ENCODE measurements at regions not wholly inside any gene's neighbourhood (a gene's known extent, or its start where the extent isn't known, plus 50 kb on each side); places are given as distances from the start of the nearest gene placed in this dataset.

- TF ChIP-seq EZH2phosphoT487 (IDR thresholded peaks at IDR 0.05; ENCODE audit: borderline replicate concordance, low read length) (no peak), CTCF (conservative IDR thresholded peaks at IDR 0.05; ENCODE audit: low read depth, low read length) (no peak)
Measured at GRCh38 chr6:15955484-15955883, 173.4 kb upstream of the MYLIP start.
